ENCODE measurements at regions not wholly inside any gene's neighbourhood (a gene's known extent, or its start where the extent isn't known, plus 50 kb on each side); places are given as distances from the start of the nearest gene placed in this dataset.

- ChIA-PET CTCF (no interaction called here), POLR2A (no interaction called here)
Observed at GRCh38 chr4:56104188-56104587, 155.4 kb downstream of the CEP135 start.

DNA sequence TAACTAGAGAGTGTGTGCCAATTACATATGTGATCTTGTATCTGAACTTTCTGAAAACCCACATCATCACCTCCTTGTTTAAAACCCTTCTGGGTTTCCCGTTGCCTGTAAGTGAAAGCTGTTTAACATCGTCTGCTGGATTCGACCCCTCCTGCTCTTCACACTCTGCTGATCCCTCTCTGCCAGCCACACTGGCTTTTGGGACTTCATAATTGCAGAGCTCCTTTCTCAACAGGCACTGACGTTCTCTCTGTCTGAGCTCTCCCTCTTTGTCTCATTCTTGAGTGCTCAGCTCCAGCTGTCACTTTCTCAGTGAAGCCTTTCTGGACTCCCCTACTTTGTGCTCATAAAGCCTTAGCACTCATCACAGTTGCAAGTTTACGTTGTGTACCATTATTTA is 153.9 kb downstream of the CEP135 start:
- POLR2A ChIA-PET: no interaction called here

DNA sequence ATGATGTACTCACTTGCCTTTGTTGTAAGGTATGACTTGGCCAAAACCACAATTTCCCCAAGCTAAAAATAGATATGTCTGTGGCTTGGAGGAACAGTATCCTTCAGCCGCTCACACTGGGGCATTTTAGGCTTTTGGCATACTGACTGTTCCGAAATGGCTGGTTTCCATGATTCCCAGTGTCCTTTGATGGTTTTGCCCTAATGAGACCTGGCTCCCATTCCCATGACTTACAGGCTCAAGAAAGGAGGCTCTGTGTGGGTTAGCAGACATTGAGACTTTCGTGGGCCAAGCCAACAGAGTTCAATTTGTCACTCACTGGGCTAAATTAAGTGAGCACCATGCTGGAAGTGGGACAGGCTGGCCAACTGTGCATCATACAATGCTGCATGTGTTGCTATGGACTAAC is 150.6 kb downstream of the CEP135 start:
- ChIA-PET POLR2A (no interaction called here), CTCF (no interaction called here)

More for the DNA sequence above, 153.9 kb downstream of the CEP135 start:
- CTCF ChIA-PET: no interaction called here

- ChIA-PET CTCF (no interaction called here), POLR2A (no interaction called here)
Observed at GRCh38 chr4:56093576-56093975, 144.8 kb downstream of the CEP135 start.

GRCh38 chr4:56092540-56092939 is 143.8 kb downstream of the CEP135 start:
- CTCF ChIA-PET: no interaction called here

GRCh38 chr4:56086561-56086960 is 137.8 kb downstream of the CEP135 start:
- ChIA-PET CTCF (no interaction called here), POLR2A (no interaction called here)

More at GRCh38 chr4:56092540-56092939, 143.8 kb downstream of the CEP135 start:
- POLR2A ChIA-PET: no interaction called here

- ChIA-PET CTCF (no interaction called here), POLR2A (no interaction called here)
Observed at GRCh38 chr4:56086073-56086541, 137.4 kb downstream of the CEP135 start.

- ChIA-PET CTCF (no interaction called here), POLR2A (no interaction called here)
Observed at GRCh38 chr4:56085275-56085674, 136.5 kb downstream of the CEP135 start.

- ChIA-PET POLR2A (no interaction called here), CTCF (no interaction called here)
Observed at GRCh38 chr4:56084851-56085250, 136.1 kb downstream of the CEP135 start.

All from activated CD8-positive, alpha-beta memory T cell treated with anti-CD3 and anti-CD28 coated beads for 36 hours (primary cell).